Fibroblast of peridontal ligament (primary cell): ENCODE measurements at regions not wholly inside any gene's neighbourhood (a gene's known extent, or its start where the extent isn't known, plus 50 kb on each side); places are given as distances from the start of the nearest gene placed in this dataset.

Experiments
- DNase-seq: peaks from one replicate; pipeline ENCODE4 v3.0.0-alpha.2; 2010; ENCODE audit errors: extremely low read depth

DNA sequence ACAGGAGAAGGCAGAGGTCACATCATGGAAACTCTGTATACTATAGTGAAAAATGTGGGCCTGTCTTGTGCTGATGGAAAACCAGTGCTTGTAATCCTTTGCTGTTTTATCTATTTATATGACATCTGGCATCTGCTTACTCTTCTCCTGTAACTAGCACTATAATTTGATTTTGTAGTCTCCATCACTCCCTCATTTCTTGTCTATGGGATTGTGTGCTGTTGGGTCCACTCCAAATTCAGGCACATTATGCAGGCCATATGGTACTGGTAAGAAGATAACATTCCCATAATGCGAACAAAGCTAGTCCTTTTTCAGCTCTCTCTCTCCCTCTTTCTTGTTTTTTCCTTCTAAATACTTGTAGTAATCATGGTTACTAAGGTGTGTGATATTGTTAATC is 581.2 kb upstream of the IGFBP7 start:
- DNase-seq = no peak

DNA sequence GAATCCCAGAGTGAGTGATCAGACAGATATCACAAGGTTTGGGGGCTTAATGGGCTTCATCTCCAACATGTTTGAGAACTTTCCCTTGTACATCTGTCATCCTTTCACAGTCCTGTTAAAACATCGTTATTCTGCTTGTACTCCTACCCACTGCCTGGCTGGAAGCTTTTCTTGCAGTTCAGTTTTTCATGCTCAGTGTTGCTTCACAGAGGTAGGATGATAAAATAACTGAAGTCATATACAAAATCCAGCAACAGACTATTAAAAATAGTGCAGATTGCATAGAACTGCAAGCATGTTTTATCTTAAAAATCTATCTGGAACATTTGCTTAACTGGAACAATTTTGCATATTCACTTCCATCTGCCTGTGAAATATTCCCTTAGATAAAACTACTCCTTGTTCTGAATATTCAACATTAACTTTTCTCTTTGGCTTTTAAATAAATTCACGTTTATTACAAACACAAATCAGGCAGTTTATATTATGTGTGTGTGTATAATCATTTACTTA is 579.6 kb upstream of the IGFBP7 start:
- DNase-seq = no peak

DNA sequence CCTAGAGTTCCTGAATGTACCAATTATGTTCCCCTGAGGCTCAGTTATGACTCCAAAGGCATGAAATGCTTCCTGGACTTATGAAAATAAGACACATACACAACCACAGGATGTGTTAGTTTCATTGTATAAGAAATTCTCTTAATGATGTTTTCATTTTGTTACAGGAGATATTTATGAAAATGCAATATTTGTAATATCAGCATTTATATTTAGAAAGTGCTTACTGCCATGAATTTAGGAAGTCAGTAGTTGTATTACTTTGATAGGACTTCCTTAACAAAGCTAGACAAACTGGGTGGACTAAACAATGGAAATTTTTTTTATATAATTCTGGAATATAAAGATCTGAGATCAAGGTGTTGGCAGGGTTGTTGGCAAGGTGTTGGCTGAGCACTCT is 572.1 kb upstream of the IGFBP7 start:
- DNase-seq = no peak

DNA sequence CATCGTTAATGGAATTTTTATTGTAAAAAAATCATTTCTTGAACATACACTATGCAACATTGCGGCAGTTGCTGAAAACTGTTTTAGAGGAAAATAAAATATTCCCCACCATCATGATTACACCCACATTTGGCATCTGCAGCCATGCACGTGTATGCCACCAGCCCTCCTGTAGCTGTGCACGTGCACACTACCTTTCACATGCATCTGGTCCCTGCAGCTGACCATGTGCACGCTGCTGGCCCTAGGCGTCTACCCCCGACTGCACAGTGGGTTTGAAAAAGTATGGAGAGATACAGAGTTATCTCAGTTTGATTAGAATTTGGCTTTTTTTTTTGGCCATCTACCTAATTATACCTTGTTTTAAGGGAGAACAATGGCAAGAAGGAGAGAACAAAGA is 569.8 kb upstream of the IGFBP7 start:
- DNase-seq = no peak

DNA sequence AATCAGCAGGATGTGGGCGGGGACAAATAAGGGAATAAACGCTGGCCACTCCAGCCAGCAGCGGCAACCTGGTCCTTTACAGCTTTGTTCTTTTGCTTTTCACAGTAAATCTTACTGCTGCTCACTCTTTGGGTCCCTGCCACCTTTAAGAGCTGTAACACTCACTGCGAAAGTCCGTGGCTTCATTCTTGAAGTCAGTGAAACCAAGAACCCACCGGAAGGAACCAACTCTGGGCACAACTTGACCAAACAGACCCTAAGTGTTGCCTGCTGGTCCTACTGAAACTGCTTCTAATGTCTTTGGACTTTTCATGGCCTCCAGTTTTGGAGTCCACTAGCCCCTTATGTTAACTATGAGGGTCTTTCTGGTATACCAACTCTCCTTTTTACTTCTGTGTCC is 566.2 kb upstream of the IGFBP7 start:
- no peak for DNase-seq

DNA sequence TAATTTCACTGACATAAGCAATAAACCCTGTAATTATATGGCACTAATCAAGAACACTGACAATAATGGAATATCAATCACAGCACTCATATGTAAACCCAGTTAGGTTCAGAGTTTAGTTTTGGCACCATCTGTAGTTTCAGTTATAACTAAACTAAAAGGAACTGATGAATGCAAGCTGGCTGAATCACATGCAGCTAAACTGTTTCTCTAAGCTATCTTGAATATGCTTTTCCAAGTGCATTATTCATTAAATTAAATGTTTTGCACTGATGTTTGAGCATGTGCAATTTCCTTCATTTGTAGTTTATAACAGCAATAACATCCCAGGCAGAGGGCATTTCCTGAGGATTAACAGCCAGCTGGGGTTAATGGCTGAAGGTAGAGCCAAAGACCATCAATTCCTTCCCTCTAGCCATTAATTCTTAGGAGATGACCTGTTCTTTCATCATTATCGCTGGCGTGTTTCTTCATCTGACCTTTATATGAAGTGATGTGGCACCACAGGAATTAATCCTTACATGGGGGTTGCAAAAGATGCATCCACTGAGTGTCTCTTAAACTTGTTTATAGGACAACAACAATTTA is 562.8 kb upstream of the IGFBP7 start:
- no peak for DNase-seq

DNA sequence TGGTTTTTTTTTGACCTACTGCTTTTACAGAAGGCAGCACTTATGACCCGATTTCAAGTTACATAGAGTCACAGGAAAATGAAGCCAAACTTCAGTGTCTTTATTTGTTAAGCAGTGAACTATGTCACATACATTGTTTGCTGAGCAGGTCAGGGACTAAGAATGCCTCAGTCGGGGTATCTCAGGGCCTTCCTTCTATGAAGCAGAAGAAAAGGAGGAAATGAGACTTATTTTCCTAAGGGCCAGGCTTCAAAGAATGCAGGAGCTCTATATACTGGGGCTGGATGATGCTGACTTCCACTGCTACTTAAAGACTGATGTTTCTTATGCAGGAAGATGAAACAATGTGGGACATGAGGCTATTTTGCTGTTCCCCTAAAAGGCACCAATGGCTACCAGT is 558.4 kb upstream of the IGFBP7 start:
- DNase-seq = no peak

DNA sequence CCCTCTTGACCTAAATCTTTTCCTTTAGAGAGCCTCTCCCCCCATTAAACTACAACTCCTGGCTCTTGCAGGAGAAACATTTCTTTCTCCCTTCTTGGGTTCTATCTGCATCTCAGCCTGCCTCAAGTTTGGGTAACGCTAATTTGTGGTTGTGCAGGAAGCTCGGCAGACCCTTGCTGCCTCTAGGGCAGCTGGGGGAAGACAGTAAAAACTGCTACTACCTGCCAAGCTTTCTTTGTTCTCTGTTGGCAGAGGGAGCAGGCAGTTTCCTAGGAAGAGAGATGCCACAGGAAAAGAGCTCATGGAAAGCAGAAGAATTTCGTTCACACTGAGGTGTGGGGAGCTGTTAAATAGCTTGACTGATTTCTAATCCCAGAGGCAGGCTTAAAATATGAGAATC is 555.6 kb upstream of the IGFBP7 start:
- DNase-seq = no peak

DNA sequence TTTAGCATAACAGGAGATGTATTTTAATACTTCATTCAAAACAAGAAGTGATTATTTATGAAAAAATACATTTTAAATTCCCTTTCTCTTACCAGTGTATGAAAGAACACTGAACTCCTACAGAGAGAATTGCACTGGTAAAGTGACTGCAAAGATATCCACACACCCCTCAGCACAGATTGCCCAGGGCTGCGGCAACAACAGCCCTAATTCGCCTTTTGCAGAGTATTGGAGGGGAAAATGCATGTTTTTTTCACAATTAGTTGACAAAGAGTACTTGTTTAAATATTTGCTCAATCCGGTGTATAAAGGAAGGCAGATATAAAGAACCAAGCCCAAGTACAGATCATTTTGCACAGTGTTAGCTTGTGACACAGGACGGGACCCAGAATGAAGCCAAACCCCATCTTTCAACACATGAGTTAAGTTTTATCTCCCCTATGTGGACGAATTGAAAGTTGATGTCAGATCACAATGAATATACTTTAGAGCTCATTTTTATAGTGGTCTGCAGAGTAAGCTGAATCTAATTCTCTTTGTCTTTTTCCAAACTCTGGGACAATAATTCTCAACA is 551.4 kb upstream of the IGFBP7 start:
- no peak for DNase-seq

DNA sequence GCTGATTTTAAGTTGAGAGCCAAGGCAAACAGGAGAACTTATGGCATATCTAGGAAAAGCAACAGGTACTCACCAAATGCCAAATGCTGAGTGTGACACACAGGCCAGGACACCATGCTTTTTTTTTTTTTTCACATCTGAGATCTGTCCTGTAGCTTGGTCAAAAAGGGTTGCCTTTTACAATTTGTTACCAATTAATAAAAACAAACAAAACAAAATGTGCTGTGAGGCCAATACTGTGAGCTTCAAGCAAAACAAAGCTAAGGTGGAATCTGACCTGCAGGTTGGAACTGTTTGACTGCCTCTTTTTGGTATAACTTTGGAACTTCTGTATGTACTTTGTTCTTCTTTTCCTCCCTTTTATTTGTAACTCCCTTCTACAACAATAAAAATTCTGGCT is 548.5 kb upstream of the IGFBP7 start:
- no peak for DNase-seq

DNA sequence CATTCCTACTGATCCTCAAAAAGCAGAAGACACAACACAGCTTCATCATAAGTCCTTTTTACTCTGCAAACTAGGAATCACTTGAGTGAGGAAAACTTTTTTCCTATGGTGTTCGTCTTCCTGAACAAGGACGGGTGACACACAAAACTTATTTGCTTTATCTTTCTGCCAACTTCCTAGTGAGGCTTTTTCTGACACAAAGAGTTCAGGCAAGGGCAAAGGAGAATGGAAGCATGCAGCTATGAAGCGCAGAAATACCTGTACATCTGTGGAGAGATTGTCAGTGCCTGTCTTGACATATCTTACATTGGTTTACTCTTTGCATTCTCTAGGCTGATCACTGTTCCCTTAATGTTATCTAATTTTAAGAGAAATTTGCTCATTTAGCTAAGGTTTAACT is 548.0 kb upstream of the IGFBP7 start:
- DNase-seq = no peak

DNA sequence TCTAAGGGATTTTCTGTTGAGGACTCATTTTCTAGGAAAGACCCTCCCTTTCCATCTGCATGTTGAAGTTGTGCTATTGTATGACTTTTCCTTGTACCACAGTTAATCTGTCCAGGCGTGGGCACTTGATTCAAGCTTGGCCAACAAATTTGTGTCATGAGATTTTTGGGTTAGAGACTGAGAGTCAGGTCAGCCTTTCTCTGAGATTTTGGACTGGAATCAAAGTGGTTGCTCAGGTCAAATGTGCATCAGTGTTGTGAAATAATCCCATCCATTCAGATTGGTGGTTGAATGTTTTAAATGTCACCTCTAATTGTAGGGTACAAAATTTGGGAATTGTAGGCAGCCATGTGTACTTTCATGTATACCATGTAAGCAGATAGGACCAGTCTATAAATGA is 545.2 kb upstream of the IGFBP7 start:
- DNase-seq = no peak

DNA sequence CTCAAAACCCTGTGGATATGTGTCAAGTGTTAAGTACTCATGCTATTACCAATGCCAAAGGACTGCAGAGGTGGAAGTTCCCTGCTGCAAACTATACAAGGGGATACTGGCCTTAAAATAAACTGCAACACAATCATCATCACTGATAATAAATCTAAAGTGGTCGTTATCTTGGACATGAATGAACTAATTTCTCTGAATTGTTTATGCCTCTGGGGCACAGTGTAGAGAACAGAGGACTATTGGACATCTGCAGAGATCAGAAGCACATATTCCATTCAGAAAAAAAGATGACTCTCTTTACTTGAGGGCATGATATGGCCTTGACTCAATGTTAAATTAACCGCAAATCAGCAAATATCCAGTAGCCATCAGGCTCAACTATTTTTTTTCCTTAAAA is 542.6 kb upstream of the IGFBP7 start:
- DNase-seq = no peak

DNA sequence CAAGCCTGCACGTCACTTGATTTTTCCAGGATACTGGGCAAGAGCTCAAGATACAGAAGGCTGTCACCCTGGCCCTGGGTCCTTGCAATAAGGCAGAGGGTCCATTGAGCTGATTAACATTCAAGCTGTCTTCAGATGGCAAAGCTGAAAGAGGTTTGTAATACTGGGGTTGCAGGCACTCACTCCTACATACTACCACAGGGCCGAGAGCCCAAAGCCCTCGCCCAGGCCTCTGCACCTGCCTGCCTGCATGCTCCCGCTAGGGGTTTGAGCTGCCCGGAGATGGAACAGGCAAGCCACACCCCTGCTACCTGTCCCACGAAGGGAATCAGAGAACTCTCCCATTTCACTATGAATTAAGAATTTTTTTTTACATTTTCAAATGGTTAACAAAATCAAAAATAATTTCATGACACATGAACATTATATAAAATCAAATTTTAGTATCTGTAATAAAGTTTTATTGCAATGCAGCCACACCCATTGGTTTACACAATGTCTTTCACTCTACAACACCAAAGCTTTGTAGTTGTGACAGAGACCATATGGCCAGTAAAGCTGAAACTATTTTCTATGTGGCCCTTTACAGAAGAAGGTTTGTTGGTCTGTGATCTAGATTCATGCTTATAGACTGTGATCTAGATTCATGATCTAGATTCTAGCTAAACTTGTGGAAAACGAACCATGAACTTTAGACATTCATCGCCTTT is 530.4 kb upstream of the IGFBP7 start:
- DNase-seq = no peak

DNA sequence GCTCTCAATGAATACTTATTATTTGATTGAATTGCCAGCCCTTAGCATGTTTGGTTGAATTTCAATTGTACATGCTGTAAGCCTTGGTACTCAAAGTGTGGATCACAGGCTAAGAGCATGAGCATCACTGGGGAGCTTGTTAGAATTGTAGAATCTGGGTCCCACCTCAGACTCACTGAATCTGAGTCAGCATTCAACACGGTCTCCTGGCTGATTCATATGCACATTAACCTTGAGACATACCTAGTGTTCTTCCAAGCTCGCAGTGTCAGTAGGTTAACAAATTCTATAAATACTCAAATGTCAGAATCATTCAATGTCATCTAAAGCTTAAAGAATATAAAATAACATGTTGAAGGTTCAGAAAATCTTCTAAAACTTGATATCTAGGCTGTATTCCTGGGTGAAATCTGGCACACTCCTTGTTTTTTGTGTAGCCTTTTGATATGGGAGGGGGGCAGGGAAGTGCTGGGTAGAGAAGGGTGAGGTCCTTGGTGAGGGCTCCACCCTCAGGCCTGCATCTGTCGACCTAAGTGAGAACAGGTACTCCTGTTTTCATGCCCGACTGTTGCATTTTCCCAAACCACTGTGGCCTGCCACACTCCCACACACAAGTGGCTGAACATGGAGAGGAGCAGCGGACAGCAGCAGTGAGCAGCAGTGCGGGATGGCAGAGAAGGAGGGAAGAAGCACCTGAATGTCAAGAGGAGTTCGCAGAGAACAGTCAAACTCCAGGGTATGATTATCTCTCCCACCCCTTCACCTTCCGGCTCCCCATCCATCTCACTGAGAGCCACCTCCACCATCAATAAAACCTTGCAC is 529.6 kb upstream of the IGFBP7 start:
- DNase-seq = no peak

DNA sequence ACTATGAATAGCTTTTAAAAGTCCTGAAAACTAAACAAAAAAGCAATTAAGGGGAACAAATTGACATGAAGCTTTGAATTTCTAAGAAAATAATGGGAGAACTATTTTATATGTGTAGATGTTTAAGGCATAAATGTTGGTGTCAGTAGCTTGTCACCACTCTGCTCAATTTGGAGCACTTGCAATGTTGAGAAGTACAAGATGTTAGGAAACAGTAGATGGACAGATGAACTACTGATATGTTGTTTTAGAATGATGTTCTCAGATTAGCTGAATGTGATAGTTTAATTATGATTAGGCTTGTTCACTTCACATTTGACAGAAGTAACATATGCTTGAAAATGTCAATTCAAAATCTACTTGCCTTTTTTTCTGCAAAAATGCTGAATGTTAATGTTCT is 525.7 kb upstream of the IGFBP7 start:
- no peak for DNase-seq

DNA sequence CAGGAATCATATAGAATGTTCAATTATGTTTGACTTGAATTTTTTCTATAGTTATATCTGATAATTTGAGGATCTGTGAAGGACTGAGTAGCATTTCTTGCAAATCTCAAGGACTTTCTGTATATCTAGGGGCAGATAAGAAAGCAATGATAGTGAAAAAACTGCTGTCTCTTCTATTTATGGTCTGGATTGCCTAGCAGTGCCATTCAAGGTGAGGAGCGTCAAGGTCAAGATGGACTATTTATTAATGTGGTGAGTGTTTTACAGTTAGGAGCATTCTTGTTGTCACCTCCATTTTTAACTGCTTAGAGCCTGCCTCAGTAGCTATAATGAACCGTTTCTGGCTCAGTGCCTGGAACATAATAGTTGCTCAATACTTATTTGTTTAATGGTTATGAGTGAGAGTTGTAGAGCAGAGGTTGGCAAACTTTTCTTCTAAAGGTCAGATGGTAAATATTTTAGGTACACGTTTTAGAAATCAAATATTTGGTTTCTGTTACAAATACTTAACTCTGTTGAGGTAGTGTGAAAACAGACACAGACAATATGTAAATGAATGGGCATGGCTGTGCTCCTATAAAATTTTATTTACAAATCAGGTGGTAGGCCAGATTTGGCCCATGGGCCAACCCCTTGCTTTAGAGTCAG is 523.2 kb upstream of the IGFBP7 start:
- no peak for DNase-seq

DNA sequence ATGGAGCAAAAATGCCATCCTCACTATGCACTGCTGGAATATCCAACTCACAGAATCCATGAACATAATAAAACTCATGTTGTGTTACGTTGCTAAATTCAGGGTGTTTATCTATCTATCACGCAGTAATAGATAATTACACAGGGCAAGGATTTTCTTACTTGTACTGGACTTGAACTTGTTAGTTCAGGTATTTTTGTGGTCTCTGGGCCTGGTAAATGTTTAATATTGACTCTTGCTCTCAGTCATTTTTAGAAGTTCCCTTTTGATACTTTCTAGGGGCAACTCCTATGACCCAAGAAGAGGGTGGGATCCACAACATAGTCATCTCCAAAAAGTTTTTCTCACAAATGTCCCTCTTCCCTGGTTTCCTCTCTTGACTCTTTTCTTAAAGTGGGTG is 522.4 kb upstream of the IGFBP7 start:
- DNase-seq = no peak

DNA sequence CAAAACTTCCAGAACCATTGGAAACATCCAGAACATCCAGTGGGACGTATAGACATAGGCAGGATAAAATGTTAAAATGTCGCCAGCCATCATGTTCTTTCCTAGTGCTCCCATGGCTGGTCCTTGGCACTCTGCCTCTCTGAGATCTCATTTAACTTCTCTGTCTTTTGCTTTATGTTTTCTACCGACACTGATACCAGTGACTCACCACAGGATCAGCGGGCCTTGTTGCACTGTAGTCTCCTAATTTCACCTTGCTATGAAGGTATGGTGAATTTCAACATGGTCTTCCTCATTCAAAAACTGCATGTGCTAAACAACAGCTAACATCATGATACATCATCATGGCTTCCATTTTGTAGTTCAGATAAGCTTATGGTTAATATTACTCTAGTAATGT is 521.0 kb upstream of the IGFBP7 start:
- no peak for DNase-seq

DNA sequence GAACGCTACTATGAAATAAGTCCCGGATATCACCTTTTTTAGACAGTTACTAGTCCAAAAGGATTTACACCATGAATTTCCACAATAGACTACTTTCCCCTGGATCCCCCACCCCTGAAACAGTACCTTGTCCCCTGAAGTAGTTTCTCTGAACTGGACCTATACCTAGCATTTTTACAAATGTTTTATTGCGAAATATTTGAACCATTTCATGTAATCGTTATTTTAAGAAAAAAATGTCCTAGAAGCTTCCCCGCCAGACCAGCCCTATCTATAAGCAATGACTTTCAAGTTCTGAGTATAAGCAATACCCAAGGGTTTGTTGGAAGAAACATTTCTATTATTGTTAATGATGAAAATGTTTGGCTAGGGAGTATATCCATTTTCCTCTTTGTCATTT is 517.8 kb upstream of the IGFBP7 start:
- DNase-seq = no peak

DNA sequence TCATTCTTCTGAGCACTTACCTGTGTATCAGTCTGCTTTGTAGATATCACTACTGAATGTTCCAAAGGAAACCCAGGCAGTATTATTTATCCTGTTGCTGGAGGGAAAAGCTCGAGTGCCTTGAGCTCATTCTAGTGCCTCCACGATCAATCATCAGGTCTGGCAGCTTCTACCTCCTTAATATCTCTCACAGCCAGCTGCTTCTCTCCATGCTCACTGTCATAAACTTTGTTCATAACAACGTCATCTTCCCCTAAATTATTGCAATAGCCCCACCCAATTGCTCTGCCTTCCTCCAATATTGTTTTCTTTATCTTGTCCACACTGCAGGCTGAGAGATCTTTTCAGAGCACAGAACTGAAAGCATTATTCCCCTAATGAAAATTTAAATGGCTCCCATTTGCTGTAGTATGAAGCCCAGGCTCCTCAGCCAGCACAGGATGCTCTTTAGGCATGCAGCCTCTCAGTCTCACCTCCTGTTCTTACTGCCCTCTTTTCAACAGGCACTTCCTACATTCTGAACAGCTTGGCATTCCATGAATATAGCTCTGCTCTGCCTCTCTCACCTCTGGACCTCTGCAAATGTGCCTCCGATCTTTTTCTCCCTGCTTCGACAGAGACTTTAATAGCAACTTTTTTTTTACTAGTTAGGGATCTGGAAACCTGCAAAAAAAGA is 504.2 kb upstream of the IGFBP7 start:
- no peak for DNase-seq

DNA sequence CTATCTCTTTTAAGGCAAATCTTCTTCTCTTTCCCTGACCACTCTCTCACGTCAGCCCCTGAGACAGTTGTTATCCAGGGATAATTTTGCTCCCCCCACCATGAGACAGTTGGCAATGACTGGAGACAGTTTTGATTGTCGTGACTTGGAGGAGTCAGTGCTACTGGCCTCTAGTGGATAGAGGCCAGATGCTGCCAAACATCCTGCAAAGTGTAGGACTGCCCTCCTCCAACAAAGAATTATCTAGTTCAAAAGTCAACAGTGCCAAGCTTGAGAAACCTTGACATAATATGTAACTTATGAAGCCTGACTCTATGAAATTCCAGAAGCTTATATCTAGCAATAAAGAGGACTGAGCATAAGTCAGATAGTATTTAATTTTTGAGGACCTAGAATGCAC is 502.1 kb upstream of the IGFBP7 start:
- no peak for DNase-seq
